ENCODE measurements at regions not wholly inside any gene's neighbourhood (a gene's known extent, or its start where the extent isn't known, plus 50 kb on each side); places are given as distances from the start of the nearest gene placed in this dataset.

DNA sequence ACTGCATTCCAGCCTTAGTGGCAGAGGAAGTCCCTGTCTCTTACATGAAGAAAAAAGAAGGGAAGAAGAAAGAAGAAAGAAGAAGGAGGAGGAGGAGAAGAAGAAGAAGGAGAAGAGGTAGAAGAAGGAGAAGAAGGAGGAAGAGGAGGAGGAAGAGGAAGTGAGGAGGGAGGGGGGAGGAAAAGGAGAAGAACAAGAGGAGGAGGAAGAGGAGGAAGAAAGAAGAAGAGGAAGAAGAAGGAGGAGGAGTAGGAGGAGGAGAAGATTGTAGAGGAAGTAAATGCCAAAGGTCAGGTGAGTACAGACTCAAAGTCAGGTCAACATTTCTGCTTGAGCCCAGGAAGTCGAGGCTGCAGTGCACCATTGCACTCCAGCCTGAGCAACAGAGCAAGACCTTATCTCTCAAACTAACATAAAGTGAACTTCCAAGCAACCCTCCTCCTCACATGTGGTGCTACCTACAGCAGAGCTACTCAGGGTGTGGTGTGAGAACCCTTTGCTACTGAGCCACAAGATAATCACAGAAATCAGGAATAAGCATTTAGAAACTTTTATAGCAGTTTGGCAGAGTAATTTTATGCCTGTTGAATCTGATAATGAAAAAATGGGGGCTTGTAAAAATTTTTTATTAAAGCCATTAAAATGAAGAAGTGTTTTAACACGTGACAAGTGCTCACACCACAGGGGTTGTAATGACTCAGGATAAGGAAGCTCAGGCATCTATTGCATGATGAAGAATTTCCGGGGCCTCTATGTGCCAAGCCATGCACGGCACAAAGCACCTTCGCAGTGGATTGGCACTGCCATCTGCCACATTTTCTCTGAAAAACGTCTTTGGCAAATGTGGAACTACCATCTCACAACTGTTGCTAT, 224.9 kb upstream of the AUTS2 start:
- TF ChIP-seq CTCF (IDR thresholded peaks at IDR 0.05; ENCODE audit: low read depth, low read length) (no peak), EZH2phosphoT487 (IDR thresholded peaks at IDR 0.05; ENCODE audit: low read depth) (no peak)

Measured in OCI-LY3 (cell line).